ENCODE measurements at regions not wholly inside any gene's neighbourhood (a gene's known extent, or its start where the extent isn't known, plus 50 kb on each side); places are given as distances from the start of the nearest gene placed in this dataset.

GRCh38 chr6:97815301-97815812, 532.3 kb upstream of the MMS22L start:
- no peak for DNase-seq (ENCODE audit: low read depth)

DNA sequence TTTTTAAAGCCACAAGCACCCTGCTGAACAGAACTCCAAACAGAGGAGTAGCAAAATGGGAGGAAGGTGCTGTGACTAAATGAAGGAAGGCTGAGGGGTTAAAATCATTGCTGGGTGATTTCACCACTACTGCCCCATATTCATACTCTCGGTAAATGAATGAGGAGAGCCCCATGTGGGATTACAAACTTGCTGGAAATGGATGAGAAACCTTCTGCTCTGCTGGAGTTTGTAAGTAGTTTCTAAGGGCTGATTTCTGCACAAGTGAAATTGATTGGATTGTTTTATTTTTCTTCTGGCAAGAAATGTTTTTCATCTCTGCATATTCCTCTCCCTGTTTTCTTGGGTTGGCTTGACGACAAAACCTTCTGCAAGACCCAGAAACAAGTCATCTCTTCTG, 533.5 kb upstream of the MMS22L start:
- no peak for DNase-seq (ENCODE audit: low read depth)

DNA sequence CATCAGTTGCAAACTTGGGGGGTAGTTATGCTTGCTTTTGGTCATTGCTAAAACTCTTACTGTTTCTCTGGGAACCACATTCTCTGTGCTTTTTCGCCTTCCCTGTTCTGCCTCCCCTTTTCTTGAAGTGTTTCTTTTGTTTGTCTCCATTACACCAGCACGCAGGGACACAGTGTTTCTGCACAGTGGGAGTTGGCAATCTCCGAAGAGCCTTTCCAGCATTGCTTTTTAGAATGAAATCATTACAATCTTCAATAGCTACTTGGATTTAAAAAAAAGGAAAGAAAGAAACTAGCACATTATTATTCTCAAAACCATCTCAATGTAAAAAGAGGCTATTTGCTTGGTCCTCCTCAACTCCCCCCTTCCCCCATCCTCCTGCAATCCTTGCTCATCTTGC, 536.7 kb upstream of the MMS22L start:
- DNase-seq (ENCODE audit: low read depth): no peak

- DNase-seq (ENCODE audit: low read depth): no peak
These were observed 537.4 kb upstream of the MMS22L start for GRCh38 chr6:97820400-97820799.

GRCh38 chr6:97822632-97823031, 539.6 kb upstream of the MMS22L start:
- DNase-seq (ENCODE audit: low read depth): no peak

DNA sequence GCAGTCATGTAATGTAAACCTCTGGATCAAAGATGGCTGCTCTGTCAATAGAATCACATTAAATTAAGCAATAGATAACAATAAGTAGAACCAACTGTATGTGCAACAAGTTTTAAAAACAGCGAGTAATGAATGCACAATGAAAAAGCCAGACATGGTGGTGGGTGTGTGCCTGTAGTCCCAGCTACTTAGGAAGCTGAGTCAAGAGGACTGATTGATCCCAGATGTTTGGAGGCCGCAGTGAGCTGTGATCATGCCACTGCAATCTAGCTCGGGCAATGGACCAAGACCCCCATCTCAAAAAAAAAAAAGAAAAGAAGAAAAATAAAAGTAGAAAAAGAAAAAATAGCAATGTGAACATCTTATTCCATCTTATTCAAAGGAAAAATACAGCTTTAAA, 558.7 kb upstream of the MMS22L start:
- no peak for DNase-seq (ENCODE audit: low read depth)

GRCh38 chr6:97842521-97842920, 559.5 kb upstream of the MMS22L start:
- DNase-seq (ENCODE audit: low read depth): no peak

DNA sequence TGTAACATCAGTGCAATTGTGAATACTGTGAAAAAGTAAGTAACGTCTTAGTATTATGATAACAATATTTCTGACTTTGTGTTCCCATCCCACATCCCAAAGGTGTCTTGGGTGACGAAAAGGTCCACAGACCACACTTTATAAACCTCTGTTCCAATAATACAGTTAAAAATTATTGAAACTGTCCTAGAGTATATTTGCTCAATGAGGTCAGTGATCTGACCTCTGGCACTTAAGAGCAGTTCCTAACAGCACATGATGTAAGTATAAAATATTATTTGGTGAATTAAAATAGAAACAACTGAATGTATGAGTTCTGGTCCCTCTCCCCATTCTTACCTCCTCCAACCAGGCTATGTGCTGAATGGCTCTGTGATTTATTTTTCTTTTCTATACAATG, 566.4 kb upstream of the MMS22L start:
- no peak for DNase-seq (ENCODE audit: low read depth)

- DNase-seq (ENCODE audit: low read depth): no peak
These were observed 567.6 kb upstream of the MMS22L start for GRCh38 chr6:97850458-97851212.

DNA sequence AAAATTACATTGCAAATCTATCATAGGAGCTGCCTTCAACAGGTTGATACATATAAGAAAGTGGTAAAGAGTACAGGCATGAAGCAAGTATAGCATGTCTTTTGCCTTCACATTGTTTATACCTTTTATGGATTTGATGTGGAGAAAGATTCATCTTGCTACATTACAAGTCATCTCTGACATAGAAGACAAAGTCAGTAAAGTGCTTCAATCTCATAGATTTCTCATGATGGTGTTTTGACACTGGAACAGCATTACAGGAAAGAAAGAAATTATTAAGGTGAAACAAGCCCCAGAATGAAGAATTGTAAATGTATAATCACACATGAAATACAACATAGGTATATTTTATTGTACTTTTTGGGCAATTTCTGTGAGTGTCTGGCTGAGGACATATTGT, 580.7 kb upstream of the MMS22L start:
- DNase-seq (ENCODE audit: low read depth): no peak

- DNase-seq (ENCODE audit: low read depth): no peak
These were observed 581.4 kb upstream of the MMS22L start for GRCh38 chr6:97864366-97864765.

GRCh38 chr6:97864826-97865225, 581.8 kb upstream of the MMS22L start:
- DNase-seq (ENCODE audit: low read depth): no peak

DNA sequence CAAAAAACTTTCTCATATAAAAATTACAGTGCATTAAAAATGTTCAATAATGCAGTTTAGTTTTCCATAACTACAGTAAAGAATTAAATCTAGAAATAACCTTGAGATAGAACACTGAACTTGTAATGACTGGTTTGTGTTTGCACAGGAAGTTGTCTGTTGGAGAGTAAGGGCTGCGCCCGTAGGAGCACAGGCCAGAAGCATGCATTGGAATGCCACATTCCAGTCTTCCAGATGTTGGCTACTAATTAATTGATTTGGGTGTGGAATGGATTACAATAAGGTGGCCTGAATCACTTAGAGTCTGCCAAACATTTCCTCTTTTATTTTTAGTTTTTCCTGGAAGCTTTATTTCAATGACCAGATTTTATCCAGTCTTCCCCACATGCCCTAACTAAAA, 582.6 kb upstream of the MMS22L start:
- DNase-seq (ENCODE audit: low read depth): no peak

GRCh38 chr6:97866616-97867015, 583.6 kb upstream of the MMS22L start:
- no peak for DNase-seq (ENCODE audit: low read depth)

DNA sequence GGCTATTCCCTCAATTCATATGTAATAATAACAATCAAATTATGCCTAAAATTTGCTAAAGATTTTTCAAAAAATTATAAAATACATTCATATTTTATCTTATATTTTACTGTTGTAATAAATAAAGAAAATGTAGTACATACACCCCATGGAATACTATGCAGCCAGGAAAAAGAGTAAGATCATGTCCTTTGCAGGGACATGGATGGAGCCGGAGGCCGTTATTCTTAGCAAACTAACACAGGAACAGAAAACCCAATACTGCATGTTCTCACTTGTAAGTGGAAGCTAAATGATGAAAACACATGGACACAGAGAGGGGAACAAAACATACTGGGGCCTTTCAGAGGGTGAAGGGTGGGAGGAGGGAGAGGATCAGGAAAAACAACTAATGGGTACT, 584.2 kb upstream of the MMS22L start:
- no peak for DNase-seq (ENCODE audit: low read depth)

GRCh38 chr6:97870273-97870672, 587.3 kb upstream of the MMS22L start:
- DNase-seq (ENCODE audit: low read depth): no peak

DNA sequence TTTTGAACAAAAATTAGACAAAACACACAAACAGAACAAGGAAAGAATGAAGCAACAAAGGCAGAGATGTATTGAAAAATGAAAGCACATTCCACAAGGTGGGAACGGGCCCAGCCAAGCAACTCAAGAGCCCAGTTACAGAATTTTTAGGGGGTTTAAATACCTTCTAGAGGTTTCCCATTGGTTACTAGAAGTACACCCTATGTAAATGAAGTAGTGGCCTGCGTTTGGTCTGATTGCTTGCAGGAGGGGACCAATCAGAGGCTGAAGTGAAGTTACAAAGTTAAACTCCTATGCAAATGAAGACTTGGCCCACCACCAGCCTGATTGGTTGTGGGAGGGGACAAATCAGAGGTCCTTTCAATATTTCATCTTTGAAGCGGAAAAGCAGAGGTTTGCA, 593.7 kb upstream of the MMS22L start:
- no peak for DNase-seq (ENCODE audit: low read depth)

- no peak for DNase-seq (ENCODE audit: low read depth)
These were observed 599.7 kb upstream of the MMS22L start for GRCh38 chr6:97882755-97883154.

- no peak for DNase-seq (ENCODE audit: low read depth)
These were observed 602.3 kb upstream of the MMS22L start for GRCh38 chr6:97885325-97885724.

DNA sequence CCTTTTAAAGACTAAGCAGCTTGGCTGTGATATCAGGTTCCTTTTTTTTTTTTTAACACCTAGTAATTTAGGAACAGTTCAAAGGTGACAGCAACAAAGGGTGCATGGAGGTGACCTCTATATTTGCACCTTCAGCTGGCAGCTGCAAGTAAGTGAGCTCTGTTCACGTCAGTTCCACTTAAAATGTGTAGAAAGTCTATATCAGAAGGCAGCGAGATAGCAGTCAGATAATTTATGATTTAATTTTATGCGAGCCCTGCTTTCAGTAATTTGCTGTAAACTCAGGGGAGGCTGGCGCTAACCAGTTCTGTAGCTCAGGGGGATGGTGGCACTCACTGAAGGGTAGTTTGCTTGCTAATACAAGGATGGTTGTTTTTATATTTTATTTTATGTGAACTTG, 602.8 kb upstream of the MMS22L start:
- no peak for DNase-seq (ENCODE audit: low read depth)

DNA sequence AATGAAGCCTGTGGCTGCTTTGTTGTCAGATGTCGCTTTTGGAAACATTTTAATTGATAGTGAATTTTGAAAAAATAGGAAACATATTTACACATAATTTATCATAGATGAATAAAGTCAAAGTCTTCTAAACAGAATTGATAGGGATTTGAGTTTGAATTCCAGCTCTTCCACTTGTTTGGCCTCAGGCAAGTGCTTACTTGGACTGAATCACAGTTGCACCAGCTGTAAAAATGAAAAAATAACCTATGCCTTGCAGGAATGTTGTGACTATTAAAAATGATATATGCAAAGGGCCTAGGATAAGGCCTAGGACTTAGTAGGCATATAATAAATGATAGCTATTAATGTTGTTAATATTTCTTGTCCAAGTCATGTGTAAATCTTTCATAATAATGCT, 618.5 kb upstream of the MMS22L start:
- DNase-seq (ENCODE audit: low read depth): no peak

- no peak for DNase-seq (ENCODE audit: low read depth)
These were observed 626.4 kb upstream of the MMS22L start for GRCh38 chr6:97909380-97909779.

- no peak for DNase-seq (ENCODE audit: low read depth)
These were observed 630.7 kb upstream of the MMS22L start for GRCh38 chr6:97913721-97914120.

DNA sequence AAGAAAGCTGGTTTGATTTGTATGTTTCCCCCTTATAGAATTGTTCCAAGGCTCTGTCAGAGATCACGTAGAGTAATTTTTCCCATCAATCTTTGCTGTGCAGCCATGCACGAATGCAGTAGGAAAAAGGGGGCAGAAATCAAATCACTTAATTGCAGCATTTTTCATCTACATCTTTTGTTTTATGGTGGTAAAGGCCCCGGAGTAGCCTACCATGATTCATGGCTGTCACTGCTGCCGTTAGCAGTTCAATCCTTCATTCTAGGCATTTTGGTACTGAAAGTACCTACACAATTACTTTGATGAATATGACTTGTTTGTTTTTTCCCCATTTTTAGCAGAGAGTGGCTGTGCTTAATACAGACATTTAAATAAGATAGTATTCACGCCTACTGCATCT, 631.9 kb upstream of the MMS22L start:
- DNase-seq (ENCODE audit: low read depth): no peak
